GM19238 (cell line): ENCODE measurements at regions not wholly inside any gene's neighbourhood (a gene's known extent, or its start where the extent isn't known, plus 50 kb on each side); places are given as distances from the start of the nearest gene placed in this dataset.

Experiments used
- DNase-seq: peaks from one replicate; pipeline ENCODE4 v3.0.0; 2011; ENCODE audit warnings: low spot score; ENCODE audit not compliant: insufficient read length

DNA sequence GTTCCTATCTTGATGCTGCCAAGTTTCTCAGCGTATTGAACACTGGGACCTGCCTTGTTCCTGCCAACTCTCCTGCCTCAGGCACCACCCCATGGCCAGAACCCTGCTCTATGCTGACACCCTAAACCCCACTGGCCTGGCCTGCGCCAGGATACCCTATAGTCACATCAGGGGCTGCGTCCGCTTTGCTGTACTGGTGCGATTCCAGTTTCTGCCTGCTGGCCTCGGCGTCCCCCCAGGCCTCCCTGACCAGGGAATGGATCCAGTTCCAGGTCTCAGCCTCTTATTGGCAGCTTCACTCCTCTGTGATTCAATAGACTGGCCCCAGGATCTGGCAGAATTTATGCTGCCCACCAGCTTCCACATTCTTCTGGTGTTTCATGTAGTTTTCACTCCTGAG is 55.0 kb downstream of the GPR6 start:
- no peak for DNase-seq

DNA sequence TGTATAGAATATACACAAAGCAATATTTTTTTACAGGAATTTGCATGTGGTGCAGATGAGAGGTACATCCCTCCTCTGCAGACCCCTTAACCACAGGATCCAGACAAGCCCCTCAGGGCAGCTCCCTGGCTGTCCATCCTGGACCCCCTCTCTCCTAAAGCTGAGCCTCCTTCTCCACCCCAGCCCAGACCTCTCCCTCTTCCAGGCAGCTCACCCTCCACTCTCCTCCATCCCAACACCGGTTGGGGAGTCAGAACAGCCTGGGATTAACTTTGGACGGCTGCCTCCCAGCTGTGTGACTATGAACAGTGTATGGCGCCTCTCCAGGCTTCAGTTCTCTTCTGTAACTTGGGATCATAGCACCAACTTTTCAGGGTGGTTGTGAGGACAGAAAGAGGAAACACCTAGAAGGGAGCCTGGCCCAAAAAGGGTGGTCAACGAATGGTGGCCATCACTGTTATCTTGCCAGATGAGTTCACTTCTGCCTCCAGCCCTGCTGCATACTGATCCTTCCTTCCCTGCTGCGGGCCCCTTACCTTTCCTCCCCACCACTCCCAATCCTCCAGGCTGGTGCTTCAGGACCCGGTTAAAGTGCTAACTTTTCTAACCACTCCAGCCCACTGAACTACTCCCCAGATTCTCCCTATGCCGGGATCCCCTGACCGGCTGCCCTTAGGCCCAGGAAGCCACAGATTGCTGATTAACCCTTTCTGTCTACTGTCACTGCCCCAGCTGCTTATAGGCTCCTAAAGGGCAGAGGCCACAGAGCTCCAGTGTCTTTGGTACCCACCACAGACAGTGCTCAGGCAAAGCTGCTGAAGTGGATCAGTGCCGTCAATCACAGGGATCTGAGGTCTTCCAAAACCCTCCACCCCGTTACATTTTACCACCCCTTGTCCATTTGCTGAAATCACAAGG is 55.9 kb downstream of the GPR6 start:
- DNase-seq: no peak

GRCh38 chr6:110034667-110035036 is 56.5 kb downstream of the GPR6 start:
- no peak for DNase-seq

GRCh38 chr6:110035321-110035720 is 57.2 kb downstream of the GPR6 start:
- no peak for DNase-seq

DNA sequence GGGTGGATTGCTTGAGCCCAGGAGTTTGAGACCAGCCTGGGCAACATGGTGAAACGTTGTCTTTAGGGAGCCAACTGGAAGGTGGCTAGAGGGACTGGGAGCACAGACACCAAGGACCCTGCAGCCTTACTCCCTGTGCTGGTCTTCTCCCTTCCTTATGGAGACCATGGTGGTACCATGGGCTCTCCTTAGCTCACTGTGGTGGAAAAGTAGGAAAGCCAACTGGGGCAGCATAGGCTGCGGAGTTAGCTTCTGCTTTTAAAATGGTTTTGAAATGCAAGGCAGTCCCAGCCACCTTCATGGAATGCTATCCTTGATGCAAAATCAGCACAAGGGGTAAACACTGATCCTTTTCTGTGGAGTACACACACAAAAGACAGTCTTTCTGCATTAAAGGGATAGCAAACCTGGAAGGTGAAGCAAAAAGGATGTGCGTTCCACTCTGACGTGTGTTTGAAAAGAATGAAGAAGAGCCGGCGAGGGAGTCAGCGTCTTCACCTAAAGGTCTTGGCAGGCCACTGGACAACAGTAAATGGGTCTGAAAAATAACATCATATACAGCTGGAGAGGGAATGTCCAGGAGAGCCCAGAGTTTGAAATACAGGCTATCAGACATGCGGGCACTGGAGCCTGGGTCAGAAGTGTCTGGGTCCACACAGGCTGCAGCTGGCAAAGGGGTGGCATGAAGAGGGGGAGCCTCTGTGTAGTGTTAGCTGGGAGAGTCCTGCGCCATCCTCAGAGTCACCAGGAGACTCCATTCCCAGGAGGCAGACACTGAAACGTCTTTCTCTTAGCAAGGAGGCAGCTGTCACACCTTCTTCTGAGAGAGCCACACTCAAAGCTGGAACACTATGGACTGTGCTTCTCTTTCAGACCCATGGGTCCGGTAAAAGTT is 58.5 kb downstream of the GPR6 start:
- no peak for DNase-seq

- DNase-seq: no peak
These were observed 59.7 kb downstream of the GPR6 start for GRCh38 chr6:110037726-110038295.

GRCh38 chr6:110039364-110039980 is 61.4 kb downstream of the GPR6 start:
- DNase-seq: peak; percentile 58

DNA sequence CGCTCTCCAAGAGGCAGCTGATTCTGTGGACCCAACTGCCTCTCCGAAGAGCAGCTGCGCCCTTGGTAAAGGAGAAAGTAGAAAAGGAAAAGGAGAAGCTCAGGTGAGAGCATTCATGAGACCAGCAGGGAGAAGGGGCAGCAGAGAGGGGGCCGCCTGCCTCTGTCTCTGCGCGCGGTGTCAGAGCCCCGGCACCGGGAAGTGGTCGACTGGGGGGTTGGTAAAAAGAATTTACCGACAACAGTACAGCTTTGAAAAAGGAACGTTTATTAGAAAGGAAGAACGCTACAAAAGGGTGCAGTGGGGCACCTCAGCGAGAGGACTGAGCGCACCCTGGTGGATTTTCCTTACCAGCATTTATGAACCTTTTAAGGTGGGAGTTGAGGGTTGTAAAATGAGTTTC is 61.9 kb downstream of the GPR6 start:
- DNase-seq: peak; percentile 11

DNA sequence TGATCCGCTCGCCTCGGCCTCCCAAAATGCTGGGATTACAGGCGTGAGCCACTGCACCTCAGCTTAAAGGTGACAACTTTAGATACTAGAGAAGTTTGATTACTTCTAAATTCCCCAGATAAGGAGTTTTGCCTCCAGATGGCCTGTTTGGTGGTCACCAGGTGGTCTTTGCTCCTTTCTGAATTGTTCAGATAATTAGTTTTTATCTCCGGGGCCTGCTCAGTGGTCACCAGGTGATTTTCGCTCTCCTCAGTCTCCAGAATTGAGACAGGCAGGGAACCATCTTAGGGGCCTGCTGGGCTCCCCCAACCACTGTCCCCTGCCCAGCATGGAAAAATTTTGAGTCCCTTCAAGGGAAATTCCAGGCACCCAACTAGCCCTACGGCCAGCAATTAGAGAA is 62.6 kb downstream of the GPR6 start:
- DNase-seq: no peak

- DNase-seq: no peak
These were observed 63.0 kb downstream of the GPR6 start for GRCh38 chr6:110041126-110041525.

GRCh38 chr6:110041830-110042229 is 63.7 kb downstream of the GPR6 start:
- no peak for DNase-seq

DNA sequence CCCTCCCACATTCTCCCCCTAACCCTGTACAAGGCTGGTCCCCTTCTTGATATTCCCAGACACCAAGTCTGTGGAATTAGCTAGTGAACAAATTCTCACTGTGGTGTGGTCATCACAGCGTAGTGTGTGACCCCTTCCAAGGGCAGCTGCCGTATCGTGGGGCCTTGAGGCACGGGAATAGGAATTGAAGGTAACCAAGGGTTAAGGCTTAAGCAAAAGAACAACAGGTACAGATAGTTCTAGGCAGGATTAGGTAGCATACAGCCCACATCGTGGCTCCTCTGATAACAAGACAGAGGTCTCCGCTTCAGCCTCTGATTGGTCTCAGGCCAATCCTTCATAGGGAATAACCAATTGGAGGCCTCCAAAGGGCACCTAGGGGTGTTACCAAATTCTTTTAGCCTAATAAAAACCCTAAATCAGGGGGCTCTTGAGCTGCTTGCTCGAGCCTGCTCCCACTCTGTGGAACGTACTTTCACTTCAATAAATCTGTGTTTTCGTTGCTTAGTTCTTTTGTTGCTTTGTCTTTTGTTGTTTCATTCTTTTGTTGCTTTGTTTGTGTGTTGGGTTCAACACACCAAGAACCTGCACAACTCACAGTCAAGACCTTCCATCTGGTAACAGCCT is 64.7 kb downstream of the GPR6 start:
- DNase-seq: no peak

GRCh38 chr6:110043366-110043994 is 65.4 kb downstream of the GPR6 start:
- no peak for DNase-seq

DNA sequence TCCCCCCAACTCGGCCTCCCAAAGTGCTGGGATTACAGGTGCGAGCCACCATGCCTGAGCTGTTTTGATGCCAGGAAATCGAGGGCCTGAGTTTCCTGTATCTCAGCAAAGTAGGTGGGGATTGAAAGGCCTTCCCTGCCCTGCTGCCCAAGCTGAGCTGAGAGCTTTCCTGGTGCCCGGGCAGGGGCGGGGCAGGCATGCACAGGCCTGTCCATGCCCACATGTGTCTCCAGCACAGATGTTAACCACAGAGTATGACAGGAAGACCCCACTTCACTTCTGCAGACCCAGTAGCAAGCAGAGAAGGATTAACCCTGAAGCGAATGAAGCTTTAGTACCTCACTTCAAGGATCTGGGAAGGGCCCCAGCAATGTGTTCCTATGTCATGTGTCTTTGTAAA is 66.0 kb downstream of the GPR6 start:
- DNase-seq: no peak

GRCh38 chr6:110044622-110045021 is 66.5 kb downstream of the GPR6 start:
- no peak for DNase-seq

DNA sequence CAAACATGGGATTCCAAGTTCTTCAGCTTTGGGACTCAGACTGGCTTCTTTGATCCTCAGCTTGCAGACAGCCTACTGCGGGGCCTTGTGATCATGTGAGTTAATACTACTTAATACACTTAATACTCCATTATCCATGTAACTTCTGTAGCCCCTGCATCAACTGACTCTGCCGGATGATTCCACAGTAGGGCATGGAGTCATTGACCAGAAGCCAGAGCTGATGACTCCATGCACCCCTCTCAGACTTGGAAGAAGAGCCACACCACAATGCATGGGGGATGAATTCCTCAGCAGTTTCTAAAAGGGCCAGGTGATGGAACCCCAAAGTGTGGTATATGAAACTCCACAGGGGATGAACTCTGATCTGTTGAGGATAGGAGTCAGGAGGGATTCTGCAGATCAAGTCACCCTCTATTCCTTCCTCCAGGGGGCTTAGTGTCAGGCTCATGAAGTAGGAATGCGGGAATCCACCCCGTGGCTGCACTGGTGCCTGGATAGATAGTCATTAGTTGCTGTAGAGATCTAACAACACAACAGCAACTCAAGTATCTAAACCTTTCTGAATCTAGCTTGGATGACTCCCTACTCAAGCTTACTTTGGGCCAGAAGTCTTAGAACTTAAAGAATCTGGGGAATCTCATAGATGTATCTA is 70.2 kb downstream of the GPR6 start:
- DNase-seq: no peak

DNA sequence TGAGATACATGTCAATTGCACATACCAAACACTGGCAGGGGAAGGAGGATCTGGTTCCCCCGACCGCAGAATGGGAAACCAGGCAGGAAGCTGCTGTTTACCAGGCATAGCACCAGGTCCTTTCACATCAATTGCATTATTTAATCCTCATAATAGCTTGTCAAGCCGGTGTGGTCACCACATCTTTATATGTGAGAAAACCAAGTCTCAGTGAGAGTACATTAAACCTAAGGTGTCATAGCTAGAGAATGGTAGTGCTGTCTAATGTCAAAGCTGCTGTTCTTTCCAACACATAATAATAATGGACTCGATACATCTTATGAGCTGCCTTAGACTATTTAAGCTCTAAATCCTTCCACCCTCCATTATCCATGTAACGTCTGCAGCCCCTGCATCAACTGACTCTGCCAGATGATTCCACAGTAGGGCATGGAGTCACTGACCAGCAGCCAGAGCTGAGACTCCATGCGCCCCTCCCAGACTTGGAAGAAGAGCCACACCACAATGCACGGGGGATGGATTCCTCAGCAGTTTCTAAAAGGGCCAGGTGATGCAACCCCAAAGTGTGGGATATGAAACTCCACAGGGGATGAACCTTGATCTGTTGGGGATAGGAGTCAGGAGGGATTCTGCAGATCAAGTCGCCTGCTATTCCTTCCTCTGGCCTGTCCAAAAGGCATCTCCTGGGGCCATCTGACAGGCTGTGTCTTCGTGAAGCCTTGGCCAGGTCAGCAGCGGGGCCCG is 71.8 kb downstream of the GPR6 start:
- no peak for DNase-seq
